ENCODE measurements at regions not wholly inside any gene's neighbourhood (a gene's known extent, or its start where the extent isn't known, plus 50 kb on each side); places are given as distances from the start of the nearest gene placed in this dataset.
A peak's percentile ranks its signal among the peaks of the same experiment; 100 is the strongest.

DNA sequence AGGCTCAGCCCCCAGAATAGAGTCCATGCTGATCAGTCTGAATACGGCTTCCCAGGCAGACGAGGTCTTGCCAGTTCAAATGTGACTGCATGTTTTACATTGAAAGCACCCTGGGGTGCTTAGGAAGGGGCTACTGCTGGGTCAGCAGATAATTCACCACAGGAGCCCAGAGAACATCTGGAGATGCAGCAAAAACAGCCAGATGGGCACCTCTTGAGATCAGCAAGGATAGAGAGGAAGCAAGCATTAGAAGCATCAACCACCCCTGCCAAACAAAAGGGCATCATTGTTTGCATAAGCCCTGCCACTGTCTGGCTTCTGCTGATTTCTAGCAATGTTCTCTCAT lies 403.1 kb downstream of the RRAGC start:
- peaks cover 0 to 2% (median 0%) of the 10 kb centered on the region in 4 donors for H3K4me1 ChIP-seq (ENCODE audit: control insufficient read depth in 4 of 4, insufficient read depth in 4 of 4, low read length in 3 of 4)
- no peak for TF ChIP-seq FOXA1 (IDR thresholded peaks at IDR 0.05)
- H3K27me3 ChIP-seq (ENCODE audit: control insufficient read depth in 4 of 4, insufficient read depth in 4 of 4, low read length in 3 of 4), result no peaks in the 10 kb centered on the region
- no peak overlapping the region for H3K27ac ChIP-seq (ENCODE audit: low read depth in 1 of 2, low read length in 2 of 2)
- no peaks in the 10 kb centered on the region for H3K9me3 ChIP-seq (ENCODE audit: control insufficient read depth in 4 of 4, low read length in 3 of 4)
- 31% methylated on average over 2 of the region's 2 CpGs for WGBS
- H3K4me3 ChIP-seq (ENCODE audit: low read depth in 1 of 3, low read length in 3 of 3), result no peak overlapping the region
- no peak for DNase-seq (ENCODE audit: low spot score)
- H3K9ac ChIP-seq (ENCODE audit: low read depth in 1 of 2, low read length in 2 of 2), result no peak overlapping the region
- H3K36me3 ChIP-seq (ENCODE audit: control insufficient read depth in 4 of 4, insufficient read depth in 3 of 4, low read depth in 1 of 4, low read length in 3 of 4), result no peaks in the 10 kb centered on the region

DNA sequence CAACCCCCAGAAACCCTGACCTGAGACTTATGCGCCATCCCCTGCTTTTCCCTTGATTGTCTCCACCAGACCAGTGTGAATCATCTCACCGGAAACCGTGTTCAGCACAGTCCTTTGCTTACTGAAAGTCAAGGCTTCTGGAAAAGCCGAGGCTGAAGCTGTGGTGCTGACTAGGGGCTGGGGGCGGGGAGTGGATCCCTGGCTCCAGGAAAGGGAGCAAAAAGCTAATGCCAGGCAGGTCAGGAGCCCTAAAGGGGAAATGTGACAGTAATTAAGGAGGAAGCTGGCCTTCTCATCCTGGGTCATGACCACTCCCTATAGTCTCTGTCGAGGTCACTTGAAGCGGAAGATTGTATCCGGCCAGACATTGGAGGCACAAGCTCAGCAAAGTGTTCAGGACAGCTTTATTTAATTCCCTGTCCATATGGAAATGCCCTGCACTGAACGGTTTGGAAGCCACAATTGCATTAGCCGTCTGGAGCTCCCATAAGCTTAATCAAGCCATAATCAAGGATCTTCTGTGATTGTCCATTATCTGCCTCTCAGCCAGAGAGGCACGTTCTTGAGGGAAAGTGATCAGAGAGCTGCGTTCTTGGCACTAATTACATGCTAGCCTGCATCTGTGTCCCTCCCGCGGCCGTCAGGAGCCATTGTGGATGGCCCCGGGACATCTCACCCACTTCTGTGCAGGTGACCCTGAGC lies 403.6 kb downstream of the RRAGC start:
- Histone ChIP-seq H3K4me1 (ENCODE audit: control insufficient read depth in 4 of 4, insufficient read depth in 4 of 4, low read length in 3 of 4) (peaks cover 0 to 2% (median 0%) of the 10 kb centered on the region in 4 donors), H3K27me3 (ENCODE audit: control insufficient read depth in 4 of 4, insufficient read depth in 4 of 4, low read length in 3 of 4) (no peaks in the 10 kb centered on the region), H3K36me3 (ENCODE audit: control insufficient read depth in 4 of 4, insufficient read depth in 3 of 4, low read depth in 1 of 4, low read length in 3 of 4) (no peaks in the 10 kb centered on the region), H3K4me3 (ENCODE audit: low read depth in 1 of 3, low read length in 3 of 3) (no peak overlapping the region), H3K9ac (ENCODE audit: low read depth in 1 of 2, low read length in 2 of 2) (no peak overlapping the region), H3K9me3 (ENCODE audit: control insufficient read depth in 4 of 4, low read length in 3 of 4) (no peaks in the 10 kb centered on the region), H3K27ac (ENCODE audit: low read depth in 1 of 2, low read length in 2 of 2) (no peak overlapping the region)
- TF ChIP-seq FOXA1 (IDR thresholded peaks at IDR 0.05), result no peak
- peak; percentile 80 for TF ChIP-seq NR2F2 (IDR thresholded peaks at IDR 0.05)
- no peak for DNase-seq (ENCODE audit: low spot score)
- WGBS, result 50% methylated on average over 16 of the region's 16 CpGs

DNA sequence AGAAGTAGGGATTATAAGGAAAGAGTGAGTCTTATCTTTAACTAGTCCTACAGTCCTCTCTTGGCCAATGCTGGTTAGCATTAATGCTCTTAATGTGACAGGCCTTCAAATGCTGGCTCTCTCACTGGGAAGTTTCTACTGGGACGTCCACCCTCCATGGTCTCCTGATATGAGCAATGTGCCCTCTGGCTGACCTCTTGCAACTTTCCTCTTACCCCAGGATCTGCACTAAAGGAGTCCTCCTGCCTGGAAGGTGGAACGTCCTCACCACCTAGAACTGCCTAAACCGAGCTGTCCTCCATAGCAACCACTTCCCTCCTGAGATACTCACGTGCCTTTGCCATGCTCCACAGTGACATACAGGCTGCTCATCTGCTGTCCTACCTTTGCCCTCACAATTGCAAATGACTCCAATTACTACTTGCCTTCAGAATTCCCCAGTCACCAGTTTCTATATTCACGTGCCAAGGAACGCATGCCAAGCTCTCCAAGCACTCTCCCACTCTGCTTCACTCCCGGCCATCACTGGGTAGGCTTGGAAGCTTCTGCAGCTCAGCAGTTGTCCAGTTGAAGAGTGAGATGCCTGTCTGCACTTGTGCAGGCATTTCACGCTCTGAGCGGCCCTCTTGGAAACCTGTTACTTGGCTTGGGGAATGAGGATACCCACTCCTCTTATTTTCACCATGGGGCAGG lies 404.7 kb downstream of the RRAGC start:
- TF ChIP-seq FOXA2 (IDR thresholded peaks at IDR 0.05) (no peak), JUND (IDR thresholded peaks at IDR 0.05) (no peak), EGR1 (IDR thresholded peaks at IDR 0.05; ENCODE audit: low read depth in 2 of 2) (no peak), TAF1 (conservative IDR thresholded peaks at IDR 0.05) (no peak), YY1 (IDR thresholded peaks at IDR 0.05) (no peak), RAD21 (IDR thresholded peaks at IDR 0.05) (no peak)
- TF ChIP-seq, protein P1, sequence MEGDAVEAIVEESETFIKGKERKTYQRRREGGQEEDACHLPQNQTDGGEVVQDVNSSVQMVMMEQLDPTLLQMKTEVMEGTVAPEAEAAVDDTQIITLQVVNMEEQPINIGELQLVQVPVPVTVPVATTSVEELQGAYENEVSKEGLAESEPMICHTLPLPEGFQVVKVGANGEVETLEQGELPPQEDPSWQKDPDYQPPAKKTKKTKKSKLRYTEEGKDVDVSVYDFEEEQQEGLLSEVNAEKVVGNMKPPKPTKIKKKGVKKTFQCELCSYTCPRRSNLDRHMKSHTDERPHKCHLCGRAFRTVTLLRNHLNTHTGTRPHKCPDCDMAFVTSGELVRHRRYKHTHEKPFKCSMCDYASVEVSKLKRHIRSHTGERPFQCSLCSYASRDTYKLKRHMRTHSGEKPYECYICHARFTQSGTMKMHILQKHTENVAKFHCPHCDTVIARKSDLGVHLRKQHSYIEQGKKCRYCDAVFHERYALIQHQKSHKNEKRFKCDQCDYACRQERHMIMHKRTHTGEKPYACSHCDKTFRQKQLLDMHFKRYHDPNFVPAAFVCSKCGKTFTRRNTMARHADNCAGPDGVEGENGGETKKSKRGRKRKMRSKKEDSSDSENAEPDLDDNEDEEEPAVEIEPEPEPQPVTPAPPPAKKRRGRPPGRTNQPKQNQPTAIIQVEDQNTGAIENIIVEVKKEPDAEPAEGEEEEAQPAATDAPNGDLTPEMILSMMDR (IDR thresholded peaks at IDR 0.05; ENCODE audit: low read depth, low read length, missing input control), result no peak
- TF ChIP-seq, protein P2, sequence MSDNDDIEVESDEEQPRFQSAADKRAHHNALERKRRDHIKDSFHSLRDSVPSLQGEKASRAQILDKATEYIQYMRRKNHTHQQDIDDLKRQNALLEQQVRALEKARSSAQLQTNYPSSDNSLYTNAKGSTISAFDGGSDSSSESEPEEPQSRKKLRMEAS (IDR thresholded peaks at IDR 0.05), result no peak
- TF ChIP-seq, protein P3, sequence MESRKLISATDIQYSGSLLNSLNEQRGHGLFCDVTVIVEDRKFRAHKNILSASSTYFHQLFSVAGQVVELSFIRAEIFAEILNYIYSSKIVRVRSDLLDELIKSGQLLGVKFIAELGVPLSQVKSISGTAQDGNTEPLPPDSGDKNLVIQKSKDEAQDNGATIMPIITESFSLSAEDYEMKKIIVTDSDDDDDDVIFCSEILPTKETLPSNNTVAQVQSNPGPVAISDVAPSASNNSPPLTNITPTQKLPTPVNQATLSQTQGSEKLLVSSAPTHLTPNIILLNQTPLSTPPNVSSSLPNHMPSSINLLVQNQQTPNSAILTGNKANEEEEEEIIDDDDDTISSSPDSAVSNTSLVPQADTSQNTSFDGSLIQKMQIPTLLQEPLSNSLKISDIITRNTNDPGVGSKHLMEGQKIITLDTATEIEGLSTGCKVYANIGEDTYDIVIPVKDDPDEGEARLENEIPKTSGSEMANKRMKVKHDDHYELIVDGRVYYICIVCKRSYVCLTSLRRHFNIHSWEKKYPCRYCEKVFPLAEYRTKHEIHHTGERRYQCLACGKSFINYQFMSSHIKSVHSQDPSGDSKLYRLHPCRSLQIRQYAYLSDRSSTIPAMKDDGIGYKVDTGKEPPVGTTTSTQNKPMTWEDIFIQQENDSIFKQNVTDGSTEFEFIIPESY (IDR thresholded peaks at IDR 0.05), result no peak
- TF ChIP-seq, protein P4, sequence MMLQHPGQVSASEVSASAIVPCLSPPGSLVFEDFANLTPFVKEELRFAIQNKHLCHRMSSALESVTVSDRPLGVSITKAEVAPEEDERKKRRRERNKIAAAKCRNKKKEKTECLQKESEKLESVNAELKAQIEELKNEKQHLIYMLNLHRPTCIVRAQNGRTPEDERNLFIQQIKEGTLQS (IDR thresholded peaks at IDR 0.05), result no peak
- no peaks in the 10 kb centered on the region for H3K9me3 ChIP-seq (ENCODE audit: control insufficient read depth in 4 of 4, low read length in 3 of 4)
- WGBS, result 81% methylated on average over 9 of the region's 9 CpGs
- peaks cover 0 to 2% (median 0%) of the 10 kb centered on the region in 4 donors for H3K4me1 ChIP-seq (ENCODE audit: control insufficient read depth in 4 of 4, insufficient read depth in 4 of 4, low read length in 3 of 4)
- H3K9ac ChIP-seq (ENCODE audit: low read depth in 1 of 2, low read length in 2 of 2), result no peak overlapping the region
- no peaks in the 10 kb centered on the region for H3K36me3 ChIP-seq (ENCODE audit: control insufficient read depth in 4 of 4, insufficient read depth in 3 of 4, low read depth in 1 of 4, low read length in 3 of 4)
- no peak overlapping the region for H3K27ac ChIP-seq (ENCODE audit: low read depth in 1 of 2, low read length in 2 of 2)
- DNase-seq (ENCODE audit: low spot score), result no peak
- H3K4me3 ChIP-seq (ENCODE audit: low read depth in 1 of 3, low read length in 3 of 3), result no peak overlapping the region
- no peaks in the 10 kb centered on the region for H3K27me3 ChIP-seq (ENCODE audit: control insufficient read depth in 4 of 4, insufficient read depth in 4 of 4, low read length in 3 of 4)

Data from liver (tissue), 8 donors.